Left ventricle myocardium superior (tissue), 1 donor: ENCODE measurements at regions not wholly inside any gene's neighbourhood (a gene's known extent, or its start where the extent isn't known, plus 50 kb on each side); places are given as distances from the start of the nearest gene placed in this dataset.
"Not testable (repeated sequence)": the region's sequence is repeated elsewhere in the genome, so short reads cannot be mapped to it uniquely, and the experiment has no call there.

Experiments
- ATAC-seq: fragments of 200-7000 bp; cut with Tn5 transposase; one replicate; pipeline ENCODE4 v1.9.1; 2020; ENCODE audit warnings: mild to moderate bottlenecking, moderate library complexity
- DNase-seq: peaks from one replicate; pipeline ENCODE4 v3.0.0-alpha.2; 2020
- intact Hi-C: fragments of 100-400 bp; cut with micrococcal nuclease; formaldehyde crosslinking; loops from one replicate; pipeline ENCODE4 v1.11.0; 2022
- donor health status: DM: no; HTN: yes; CAD: no; lungs with severe emphysema.

- intact Hi-C loops, result no loop called here
- DNase-seq (no peak), ATAC-seq (no peak)
Observed at GRCh38 chr4:111960241-111960667, 185.0 kb upstream of the FAM241A start.

DNA sequence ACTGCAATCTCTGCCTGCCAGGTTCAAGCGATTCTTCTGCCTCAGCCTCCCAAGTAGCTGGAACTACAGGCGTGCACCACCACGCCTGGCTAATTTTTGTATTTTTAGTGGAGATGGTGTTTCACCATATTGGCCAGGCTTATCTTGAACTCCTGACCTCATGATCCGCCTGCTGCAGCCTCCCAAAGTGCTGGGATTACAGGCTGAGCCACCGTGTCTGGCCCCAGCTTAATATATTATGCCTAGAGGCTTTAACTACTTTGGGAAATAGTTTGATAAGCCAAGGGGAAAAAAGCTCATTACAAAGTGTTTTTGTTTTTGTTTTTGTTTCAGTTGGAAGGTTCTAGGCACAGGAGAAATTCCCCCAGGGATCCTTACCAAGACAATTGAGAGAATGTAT lies 184.2 kb upstream of the FAM241A start:
- DNase-seq, ATAC-seq, intact Hi-C loops: not testable (repeated sequence)

DNA sequence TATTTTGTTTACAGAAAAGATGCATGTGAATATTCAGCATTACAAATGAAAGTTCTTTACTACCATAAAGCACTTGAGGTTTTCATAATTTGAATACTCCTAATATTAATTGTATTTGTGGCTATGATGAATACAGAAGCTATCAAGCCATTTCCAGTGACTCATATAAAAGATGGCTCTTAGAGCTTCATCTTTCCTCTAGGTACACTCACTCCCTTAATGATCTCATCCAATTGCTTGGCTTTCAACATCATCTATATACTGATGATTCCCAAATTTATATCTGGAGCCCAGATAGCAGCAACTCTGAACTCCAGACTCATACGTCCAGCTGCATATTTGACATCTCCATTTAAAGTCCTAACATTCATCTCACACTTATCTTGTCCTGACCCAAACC lies 183.4 kb upstream of the FAM241A start:
- DNase-seq (no peak), ATAC-seq (no peak)
- intact Hi-C loops, result no loop called here

DNA sequence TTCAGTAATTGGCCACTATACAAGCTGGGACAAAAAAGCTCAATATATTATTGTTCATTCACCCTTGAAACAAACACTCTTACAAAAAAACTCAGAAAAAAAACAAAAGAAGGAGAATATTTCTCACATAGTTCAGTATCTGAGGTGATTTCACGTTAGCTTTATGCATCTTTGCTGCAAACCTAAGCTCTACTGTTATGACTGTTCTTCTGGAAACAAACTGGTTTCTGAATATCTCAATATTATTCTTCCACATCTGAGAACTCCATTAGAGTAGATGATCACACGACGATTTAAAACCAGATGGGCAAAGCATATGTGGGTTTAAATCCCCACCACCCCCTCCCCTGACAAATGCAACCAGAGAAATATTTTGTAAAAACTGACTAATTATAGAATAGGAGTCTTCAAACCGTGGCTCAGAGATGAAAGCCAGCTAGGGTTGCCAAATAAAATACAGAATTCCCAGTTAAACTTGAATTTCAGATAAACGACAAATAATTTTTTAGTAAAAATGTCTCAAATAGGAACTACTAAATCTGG lies 182.0 kb upstream of the FAM241A start:
- no peak for DNase-seq
- ATAC-seq, result no peak
- intact Hi-C loops, result no loop called here

DNA sequence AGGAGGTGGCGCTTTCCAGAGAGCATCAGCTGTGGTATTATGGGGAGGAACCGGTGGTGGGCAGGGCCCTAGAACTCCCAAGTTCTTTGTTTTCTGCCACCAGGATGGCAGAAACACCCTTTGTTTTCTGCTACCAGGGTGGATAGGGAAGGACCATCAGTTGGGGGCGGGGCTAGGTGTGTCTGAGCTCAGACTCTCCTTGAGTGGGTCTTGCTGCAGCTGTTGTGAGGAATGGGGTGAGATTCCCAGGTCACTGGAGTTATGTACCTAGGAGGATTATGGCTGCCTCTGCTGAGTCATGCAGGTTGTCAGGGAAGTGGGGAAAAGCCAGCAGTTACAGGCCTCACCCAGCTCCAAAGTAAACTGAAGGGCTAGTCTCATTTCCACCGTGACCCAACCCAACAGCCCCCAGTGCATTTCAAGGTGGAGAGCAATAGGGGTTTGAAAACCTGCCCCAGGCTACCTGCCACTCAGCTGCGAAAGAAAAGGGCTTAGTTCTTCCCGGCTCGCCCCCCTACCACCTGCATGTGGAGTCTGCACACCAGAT lies 167.8 kb upstream of the FAM241A start:
- DNase-seq (no peak), ATAC-seq (no peak)
- intact Hi-C loops, result no loop called here

DNA sequence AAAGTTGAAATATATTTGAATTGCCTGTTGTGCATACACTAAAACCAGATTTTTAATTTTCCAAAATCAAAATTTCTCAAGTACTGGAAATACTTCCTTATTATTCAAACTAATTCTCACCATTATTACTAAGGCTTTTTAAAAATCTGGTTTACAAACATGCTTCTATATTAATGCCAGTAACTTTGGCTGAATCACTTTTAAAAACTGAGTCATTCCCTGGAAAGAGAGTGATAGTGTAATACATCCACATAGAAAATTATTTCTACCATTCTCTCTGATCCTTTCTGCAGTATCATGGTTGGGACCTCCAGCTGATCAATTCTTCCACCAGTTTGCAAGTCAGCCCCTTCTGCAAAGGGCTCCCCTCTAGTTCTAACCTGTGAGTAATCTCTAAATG lies 165.3 kb upstream of the FAM241A start:
- no peak for DNase-seq
- ATAC-seq, result no peak
- intact Hi-C loops, result no loop called here

DNA sequence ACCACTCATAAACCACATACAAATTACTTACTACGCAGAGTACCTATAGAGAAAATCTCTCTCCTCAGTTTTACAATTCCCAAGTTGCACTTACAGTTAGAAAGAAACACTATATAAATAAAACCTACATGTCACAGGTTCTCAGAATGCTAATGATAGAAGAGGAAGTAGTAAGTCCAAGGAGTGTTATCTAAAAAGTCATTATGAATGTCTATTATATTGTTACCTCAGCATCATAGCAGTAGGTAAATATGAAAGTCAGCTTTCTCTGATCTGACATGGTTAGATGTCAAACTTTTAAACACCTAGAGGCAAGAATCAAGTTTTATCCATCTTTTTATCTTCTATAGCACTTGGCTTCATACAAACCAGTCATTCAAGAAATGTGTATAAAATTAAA lies 163.2 kb upstream of the FAM241A start:
- DNase-seq (no peak), ATAC-seq (no peak)
- intact Hi-C loops, result no loop called here

DNA sequence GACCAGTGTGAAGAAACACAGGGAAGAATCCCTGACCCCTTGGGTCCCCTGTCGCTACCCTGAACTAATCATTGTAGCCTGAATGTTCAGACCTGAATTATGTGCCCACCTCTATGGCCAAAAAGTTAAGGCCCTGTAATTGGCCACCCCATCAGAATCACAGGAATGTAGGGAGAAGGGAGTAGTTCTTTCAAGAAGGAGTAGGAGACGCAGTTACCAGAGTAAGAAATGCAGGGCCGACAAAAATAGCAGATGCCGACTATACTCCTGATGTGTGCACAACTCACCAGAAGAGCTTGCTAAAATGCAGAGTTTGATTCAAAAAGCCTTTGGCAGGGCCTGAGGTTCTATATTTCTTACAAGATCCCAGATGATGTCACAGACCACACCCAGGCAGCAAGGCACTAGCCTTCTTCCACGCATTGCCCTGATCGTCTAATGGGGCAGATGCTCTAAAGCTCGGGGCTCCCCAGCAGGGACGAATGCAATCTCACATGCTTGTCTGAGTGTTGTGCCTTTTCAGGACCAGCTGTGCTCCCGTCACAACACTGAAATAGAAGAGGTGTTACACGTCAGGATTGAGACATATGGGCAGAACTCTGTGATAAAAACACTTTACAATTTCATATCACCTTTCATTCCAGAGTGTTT lies 161.0 kb upstream of the FAM241A start:
- DNase-seq (no peak), ATAC-seq (no peak)
- intact Hi-C loops, result no loop called here

DNA sequence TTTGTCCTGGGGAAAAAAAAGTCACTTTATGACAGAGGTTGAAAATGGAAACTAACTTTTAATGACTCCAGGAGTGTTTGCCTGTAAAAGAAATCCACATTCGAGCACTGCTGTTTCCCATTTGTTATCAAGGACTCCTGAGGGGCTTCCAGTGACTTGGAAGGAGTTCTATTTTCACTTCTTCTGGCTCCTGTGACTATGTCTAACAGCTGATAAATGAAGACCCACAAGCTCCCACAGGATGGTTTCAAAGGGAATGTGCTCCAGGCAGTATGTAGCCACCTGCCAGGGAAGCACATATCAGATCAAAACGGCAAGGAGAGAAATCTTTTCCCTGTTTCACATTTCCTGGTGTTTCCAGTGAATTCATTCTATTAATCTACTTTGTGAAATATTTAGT lies 159.8 kb upstream of the FAM241A start:
- intact Hi-C loops, result no loop called here
- no peak for ATAC-seq
- DNase-seq, result no peak

DNA sequence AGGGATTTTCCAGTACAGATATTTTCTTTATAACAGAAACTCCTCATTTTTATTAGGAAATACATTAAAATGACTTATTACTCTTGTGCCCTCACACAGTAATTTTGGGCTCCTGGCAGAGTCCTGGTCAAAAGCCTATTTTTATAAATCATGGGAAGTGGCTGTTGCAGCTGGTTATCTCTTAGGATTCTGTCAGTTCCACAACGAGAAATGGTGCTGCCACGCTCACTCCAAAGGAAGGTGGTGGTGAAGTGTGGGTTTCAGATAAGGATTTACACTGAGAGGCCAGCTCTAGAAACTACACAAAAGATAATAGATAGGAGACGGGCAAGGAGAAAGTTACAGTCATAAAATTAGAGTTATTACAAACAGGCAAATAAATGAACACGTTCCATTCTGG lies 159.2 kb upstream of the FAM241A start:
- no peak for DNase-seq
- intact Hi-C loops, result no loop called here
- no peak for ATAC-seq

GRCh38 chr4:111988514-111988913 lies 156.7 kb upstream of the FAM241A start:
- intact Hi-C loops, result no loop called here
- ATAC-seq, result no peak
- no peak for DNase-seq

- intact Hi-C loops, result no loop called here
- ATAC-seq (no peak), DNase-seq (no peak)
Observed at GRCh38 chr4:111989817-111990216, 155.4 kb upstream of the FAM241A start.

DNA sequence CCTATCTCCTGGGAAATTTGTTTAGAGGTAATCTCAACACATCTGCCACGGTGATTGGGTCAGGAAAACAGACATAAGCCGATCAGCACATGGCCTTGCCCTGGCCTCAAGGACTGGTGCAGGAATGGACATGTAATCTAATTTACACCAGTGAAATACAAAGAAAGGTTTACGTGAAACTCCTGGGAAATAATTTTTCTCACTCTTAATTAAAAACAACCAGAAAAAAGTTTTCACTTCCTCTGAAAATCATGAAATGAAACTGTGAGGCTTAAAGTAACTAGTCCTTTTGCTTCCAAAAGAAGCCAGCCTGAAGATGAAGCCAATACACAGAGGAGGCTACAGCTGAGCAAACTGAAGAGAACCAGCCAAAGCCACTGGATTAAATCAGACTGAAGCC lies 154.1 kb upstream of the FAM241A start:
- intact Hi-C loops, result no loop called here
- DNase-seq, result no peak

GRCh38 chr4:111991797-111992196 lies 153.5 kb upstream of the FAM241A start:
- no peak for DNase-seq
- intact Hi-C loops, result no loop called here
- ATAC-seq, result no peak

More for the DNA sequence above, 154.1 kb upstream of the FAM241A start:
- no peak for ATAC-seq

- ATAC-seq (no peak), DNase-seq (no peak)
- intact Hi-C loops, result no loop called here
Observed at GRCh38 chr4:111992351-111993168, 152.7 kb upstream of the FAM241A start.

- intact Hi-C loops, result no loop called here
Observed at GRCh38 chr4:111994392-111994791, 150.9 kb upstream of the FAM241A start.

GRCh38 chr4:111997785-111998184 lies 147.5 kb upstream of the FAM241A start:
- intact Hi-C loops, result no loop called here
- ATAC-seq (no peak), DNase-seq (no peak)

More at GRCh38 chr4:111994392-111994791, 150.9 kb upstream of the FAM241A start:
- ATAC-seq (no peak), DNase-seq (no peak)

GRCh38 chr4:111999801-112000200 lies 145.5 kb upstream of the FAM241A start:
- DNase-seq, result no peak
- intact Hi-C loops, result no loop called here
- no peak for ATAC-seq

- ATAC-seq (no peak), DNase-seq (no peak)
- intact Hi-C loops, result no loop called here
Observed at GRCh38 chr4:112001041-112001440, 144.2 kb upstream of the FAM241A start.

DNA sequence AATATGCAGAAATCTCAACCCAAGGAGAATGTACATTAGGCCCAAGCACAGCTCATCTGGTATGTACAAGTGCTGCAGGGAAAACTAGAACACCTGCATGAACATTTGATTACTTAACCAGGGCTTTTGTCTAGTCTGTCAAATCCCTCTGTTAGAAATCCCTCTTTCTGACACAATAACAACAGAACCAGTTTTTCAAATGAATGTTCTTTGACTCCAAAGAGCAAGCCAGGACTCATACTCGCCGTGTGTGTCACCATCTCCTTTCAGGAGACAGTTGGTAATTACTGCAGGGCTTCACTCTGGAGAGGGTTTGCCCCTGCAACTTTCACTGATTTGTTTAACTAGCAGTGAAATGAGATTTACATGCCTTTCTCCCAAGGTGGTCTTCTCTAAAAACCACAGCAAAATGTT lies 143.0 kb upstream of the FAM241A start:
- DNase-seq (no peak), ATAC-seq (no peak)
- intact Hi-C loops, result no loop called here
